Stimulated activated CD4-positive, alpha-beta T cell treated with anti-CD3 and anti-CD28 coated beads, Interleukin-1b, Interleukin-23, amount 100 ng/mL, for 1 hour (primary cell): ENCODE measurements at regions not wholly inside any gene's neighbourhood (a gene's known extent, or its start where the extent isn't known, plus 50 kb on each side); places are given as distances from the start of the nearest gene placed in this dataset.
"Not testable (repeated sequence)": the region's sequence is repeated elsewhere in the genome, so short reads cannot be mapped to it uniquely, and the experiment has no call there.

ENCODE experiments used
- DNase-seq, 2 donors: peaks; one replicate each; pipeline ENCODE4 v3.0.0-alpha.2; 2020; ENCODE audit warnings: low read depth in 2 of 2

DNA sequence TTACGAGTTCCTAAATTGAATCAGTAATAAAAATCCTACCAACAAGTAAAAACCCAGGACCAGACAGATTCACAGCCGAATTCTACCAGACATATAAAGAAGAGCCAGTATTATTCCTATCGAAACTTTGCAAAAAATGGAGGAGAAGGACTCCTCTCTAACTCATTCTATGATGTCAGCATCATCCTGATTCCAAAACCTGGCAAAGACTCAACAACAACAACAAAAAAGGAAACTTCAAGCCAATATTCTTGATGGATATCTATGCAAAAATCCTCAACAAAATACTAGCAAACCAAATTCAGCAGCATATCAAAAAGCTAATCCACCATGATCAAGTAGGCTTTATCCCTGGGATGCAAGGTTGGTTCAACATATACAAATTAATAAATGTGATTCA is 84.6 kb upstream of the ADRB2 start:
- not testable (repeated sequence) for DNase-seq

DNA sequence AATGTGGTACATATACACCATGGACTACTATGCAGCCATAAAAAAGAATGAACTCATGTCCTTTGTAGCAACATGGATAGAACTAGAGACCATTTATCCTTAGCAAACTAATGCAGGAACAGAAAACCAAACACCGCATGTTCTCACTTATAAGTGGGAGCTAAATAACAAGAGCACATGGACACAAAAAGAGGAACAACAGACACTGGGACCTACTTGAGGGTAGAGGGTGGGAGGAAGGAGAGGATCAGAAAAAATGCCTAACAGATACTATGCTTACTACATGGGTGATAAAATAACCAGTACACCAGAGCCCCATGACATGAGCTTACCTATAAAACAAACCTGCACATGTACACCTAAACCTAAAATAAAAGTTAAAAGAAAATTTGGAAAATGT is 82.0 kb upstream of the ADRB2 start:
- DNase-seq, result not testable (repeated sequence)

- no peak for DNase-seq
Measured at GRCh38 chr5:148746826-148747535, 79.4 kb upstream of the ADRB2 start.

- no peak for DNase-seq
Measured at GRCh38 chr5:148747536-148747906, 78.9 kb upstream of the ADRB2 start.

- no peak for DNase-seq
Measured at GRCh38 chr5:148748702-148749392, 77.6 kb upstream of the ADRB2 start.

GRCh38 chr5:148750614-148751013 is 75.8 kb upstream of the ADRB2 start:
- DNase-seq, result no peak

GRCh38 chr5:148751025-148751424 is 75.4 kb upstream of the ADRB2 start:
- no peak for DNase-seq

- DNase-seq, result not testable (repeated sequence)
Measured at GRCh38 chr5:148752375-148752774, 74.0 kb upstream of the ADRB2 start.

DNA sequence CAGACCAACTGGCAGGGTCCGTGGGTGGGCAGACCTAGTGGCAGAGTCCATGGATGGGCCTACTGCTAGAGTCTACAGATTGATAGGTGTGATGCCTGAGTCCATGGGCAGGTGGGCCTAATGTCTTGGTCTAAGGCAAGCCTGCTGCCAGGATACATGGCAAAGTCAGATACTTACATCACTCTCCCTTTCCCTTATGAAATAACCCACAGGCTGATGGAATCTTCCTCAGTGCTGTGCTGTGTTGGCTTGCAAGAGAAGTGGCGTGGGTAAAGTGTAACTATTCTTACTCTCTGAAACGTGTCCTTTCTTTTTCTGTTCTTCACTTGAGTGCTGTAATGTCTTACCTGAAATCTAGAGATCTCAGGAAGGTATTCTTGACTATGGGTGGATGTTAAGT is 67.3 kb upstream of the ADRB2 start:
- DNase-seq, result no peak

- DNase-seq, result no peak
Measured at GRCh38 chr5:148760945-148761638, 65.3 kb upstream of the ADRB2 start.

- DNase-seq, result no peak
Measured at GRCh38 chr5:148763996-148764395, 62.4 kb upstream of the ADRB2 start.

DNA sequence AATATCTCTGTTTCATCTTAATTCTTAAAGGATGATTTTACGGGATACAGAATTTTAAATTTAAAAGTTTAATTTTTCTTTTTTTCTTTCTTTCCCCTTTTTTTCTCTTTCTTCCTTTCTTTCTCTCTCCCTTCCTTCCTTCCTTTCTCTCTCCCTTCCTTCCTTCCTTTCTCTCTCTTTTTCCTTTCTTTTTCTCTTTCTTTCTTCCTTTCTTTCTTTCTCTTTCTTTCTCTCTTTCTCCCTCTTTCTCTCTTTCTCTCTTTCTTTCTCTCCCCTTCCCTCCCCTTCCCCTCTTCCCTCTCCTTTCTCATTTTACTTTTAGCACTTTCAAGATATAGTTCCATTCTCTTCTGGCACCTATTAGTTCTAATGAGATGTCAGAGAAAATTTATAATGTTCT is 61.4 kb upstream of the ADRB2 start:
- no peak for DNase-seq

DNA sequence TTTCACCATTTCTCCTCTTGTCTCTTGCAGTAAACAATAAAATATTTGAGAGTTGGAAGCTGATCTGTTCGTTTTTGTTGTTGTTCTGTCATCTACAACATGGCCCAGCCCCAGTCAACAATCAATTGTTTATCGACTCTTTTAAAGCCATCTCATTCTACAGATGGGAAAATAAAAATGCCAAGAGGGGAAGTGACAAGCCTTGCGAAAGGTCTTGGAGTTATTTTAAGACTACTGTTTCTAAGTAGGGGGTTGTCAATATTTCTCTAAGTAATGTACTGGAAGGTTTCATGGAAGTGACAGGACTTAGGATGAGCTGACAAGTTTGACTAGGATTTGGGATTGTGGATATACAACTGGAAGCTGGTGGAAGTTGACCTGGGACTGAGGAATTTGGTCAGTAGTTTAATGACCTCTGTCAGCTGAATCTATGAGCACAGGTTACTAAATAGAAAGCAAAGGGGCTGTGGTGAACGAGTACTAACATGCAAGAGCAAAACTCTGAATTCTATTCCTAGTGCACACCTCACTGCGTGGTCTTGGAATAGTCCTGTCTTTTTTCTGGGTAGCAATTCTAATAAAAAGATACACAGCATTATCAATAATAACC is 57.5 kb upstream of the ADRB2 start:
- DNase-seq, result no peak

DNA sequence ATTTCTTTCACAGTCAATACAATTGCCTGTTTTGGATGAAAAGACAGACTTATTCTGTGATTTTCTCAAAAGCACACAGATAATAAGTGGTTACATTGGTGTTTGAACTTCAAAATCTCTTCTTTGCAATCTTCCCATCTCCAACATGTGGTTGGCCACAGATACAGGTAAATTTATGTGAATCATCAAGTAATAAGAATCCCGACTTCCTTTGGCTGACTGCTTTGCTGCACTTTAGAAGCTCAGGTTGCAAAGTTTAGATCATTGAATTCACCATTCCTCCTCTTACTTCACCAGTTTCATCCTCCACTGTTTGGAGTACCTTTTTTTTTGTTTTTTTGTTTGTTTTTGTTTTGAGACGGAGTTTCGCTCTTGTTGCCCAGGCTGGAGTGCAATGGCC is 56.5 kb upstream of the ADRB2 start:
- no peak for DNase-seq

GRCh38 chr5:148774313-148774712 is 52.1 kb upstream of the ADRB2 start:
- no peak for DNase-seq

DNA sequence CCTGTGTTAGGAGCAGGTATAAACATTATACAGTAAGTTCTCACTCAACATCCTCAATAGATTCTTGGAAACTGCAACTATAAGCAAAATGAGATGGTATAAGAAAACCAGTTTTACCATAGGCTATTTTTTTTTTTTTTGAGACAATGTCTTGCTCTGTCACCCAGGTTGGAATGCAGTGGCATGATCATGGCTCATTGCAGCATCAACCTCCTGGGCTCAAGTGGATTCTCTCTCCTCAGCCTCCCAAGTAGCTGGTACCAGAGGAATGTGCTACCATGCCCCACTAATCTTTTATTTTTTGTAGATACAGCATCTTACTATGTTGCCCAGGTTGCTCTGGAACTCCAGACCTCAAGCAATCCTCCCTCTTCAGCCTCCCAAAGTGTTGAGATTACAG is 50.1 kb upstream of the ADRB2 start:
- DNase-seq, result no peak
